HCT116 (cell line): ENCODE measurements at regions not wholly inside any gene's neighbourhood (a gene's known extent, or its start where the extent isn't known, plus 50 kb on each side); places are given as distances from the start of the nearest gene placed in this dataset.

Experiments used
- CBX3 ChIP-seq: IDR thresholded peaks from 2 replicates; pipeline ENCODE4 v1.6.1; 2012; ENCODE audit warnings: low read depth
- EZH2phosphoT487 ChIP-seq: fragments of 200-600 bp; IDR thresholded peaks from 2 replicates; pipeline ENCODE4 v1.6.1; 2018; ENCODE audit warnings: antibody characterized with exemption, borderline replicate concordance
- POLR2A ChIP-seq: IDR thresholded peaks from 2 replicates; pipeline ENCODE4 v1.7.0; 2011; ENCODE audit warnings: borderline replicate concordance; ENCODE audit not compliant: insufficient read depth, insufficient read length; ENCODE audit errors: extremely low read depth
- POLR2AphosphoS5 ChIP-seq: IDR thresholded peaks from 2 replicates; pipeline ENCODE4 v1.6.1; 2011; ENCODE audit warnings: mild to moderate bottlenecking, low read depth, low read length, moderate library complexity
- REST ChIP-seq: IDR thresholded peaks from 2 replicates; pipeline ENCODE4 v1.6.1; 2012; ENCODE audit warnings: low read depth
- SP1 ChIP-seq: IDR thresholded peaks from 2 replicates; pipeline ENCODE4 v1.6.1; 2012; ENCODE audit warnings: low read depth
- YY1 ChIP-seq: IDR thresholded peaks from 2 replicates; pipeline ENCODE4 v1.6.1; 2011; ENCODE audit warnings: low read length, low read depth, moderate library complexity, mild to moderate bottlenecking; ENCODE audit not compliant: insufficient replicate concordance; ENCODE audit errors: extremely low read depth
- TF ChIP-seq, protein P1 (sequence below), 3 experiments: fragments of 200-600 bp in 1 of 3; sonication (generic) in 1 of 3; IDR thresholded peaks in 2 of 3; conservative IDR thresholded peaks in 1 of 3; 2 replicates each; pipeline ENCODE4 v1.5.1; 2012 to 2017; ENCODE audit warnings: low read depth in 2 of 3, low read length in 2 of 3, antibody characterized with exemption in 1 of 3, borderline replicate concordance in 1 of 3, control low read depth in 1 of 3, mild to moderate bottlenecking in 1 of 3, mixed read lengths in 1 of 3, mixed run types in 1 of 3, moderate library complexity in 1 of 3; ENCODE audit not compliant: insufficient read depth in 1 of 3

DNA sequence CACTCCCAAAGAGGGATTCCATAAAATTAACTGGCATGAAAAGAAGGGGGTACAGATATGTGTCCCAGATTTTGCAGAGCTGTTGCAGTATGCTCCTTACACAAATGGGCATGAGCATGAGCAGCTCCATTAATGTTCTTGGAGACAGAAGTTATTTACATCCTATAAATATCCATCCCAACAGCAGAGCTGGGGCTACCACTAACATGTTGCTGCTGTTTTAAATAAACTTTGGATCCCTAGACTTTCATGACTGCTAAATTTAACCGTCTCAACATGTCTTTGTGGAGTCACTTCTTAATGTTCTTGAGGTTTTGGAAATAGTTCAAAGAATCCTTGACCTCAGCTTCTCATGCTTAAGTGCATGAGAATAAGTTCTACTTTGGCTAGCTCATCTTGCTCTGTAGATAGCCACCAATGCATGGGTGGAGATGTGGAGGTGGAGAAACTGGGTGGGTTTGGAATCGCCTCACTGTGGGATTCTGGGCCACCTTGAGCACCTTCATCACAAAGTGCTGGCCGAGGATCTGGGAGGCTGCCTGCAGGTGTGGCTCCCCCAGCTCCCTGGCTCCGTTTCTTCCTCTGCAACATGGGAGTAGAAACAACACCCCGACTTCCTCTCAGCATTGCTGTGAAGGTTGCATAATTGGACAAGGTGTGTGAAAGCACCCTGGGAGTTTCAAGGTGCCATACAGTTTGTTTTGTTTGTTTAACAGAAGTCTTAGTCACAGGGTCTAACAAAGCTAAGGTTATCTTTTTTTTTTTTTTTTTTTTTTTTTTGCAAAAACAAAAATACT, 307.2 kb downstream of the MYCN start:
- TF ChIP-seq, protein P1, sequence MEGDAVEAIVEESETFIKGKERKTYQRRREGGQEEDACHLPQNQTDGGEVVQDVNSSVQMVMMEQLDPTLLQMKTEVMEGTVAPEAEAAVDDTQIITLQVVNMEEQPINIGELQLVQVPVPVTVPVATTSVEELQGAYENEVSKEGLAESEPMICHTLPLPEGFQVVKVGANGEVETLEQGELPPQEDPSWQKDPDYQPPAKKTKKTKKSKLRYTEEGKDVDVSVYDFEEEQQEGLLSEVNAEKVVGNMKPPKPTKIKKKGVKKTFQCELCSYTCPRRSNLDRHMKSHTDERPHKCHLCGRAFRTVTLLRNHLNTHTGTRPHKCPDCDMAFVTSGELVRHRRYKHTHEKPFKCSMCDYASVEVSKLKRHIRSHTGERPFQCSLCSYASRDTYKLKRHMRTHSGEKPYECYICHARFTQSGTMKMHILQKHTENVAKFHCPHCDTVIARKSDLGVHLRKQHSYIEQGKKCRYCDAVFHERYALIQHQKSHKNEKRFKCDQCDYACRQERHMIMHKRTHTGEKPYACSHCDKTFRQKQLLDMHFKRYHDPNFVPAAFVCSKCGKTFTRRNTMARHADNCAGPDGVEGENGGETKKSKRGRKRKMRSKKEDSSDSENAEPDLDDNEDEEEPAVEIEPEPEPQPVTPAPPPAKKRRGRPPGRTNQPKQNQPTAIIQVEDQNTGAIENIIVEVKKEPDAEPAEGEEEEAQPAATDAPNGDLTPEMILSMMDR (IDR thresholded peaks at IDR 0.05 in 2 of 3, conservative IDR thresholded peaks at IDR 0.05 in 1 of 3; ENCODE audit: borderline replicate concordance in 1 of 3, insufficient read depth in 1 of 3, low read depth in 2 of 3, low read length in 2 of 3): no peak
- no peak for TF ChIP-seq SP1
- TF ChIP-seq CBX3: no peak
- TF ChIP-seq YY1: no peak
- TF ChIP-seq EZH2phosphoT487: no peak
- TF ChIP-seq POLR2AphosphoS5: no peak
- TF ChIP-seq REST: no peak
- TF ChIP-seq POLR2A: no peak
